ENCODE measurements at regions not wholly inside any gene's neighbourhood (a gene's known extent, or its start where the extent isn't known, plus 50 kb on each side); places are given as distances from the start of the nearest gene placed in this dataset.

GRCh38 chr6:166824146-166824879, 132.0 kb downstream of the RNASET2 start:
- no peak for DNase-seq (ENCODE audit: low read depth)

DNA sequence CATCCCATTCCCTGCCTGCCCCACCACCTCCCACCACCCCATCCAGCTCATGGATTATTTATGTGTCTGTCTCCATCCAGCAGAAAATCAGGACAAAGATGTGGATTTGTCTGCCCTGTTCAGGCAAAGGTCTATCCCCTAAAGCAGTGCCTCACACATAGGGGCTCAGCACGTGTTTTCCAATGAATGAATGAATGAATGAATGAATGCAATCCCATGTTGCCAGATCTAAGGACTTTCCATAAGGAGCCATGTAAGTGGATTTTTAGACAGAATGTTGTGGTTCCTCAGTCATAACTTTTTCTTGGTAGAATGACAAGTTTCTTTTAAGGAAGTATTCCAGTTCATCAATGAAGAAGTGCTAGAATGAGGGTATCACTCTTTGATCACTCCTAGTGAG, 133.7 kb downstream of the RNASET2 start:
- H3K4me3 ChIP-seq (ENCODE audit: low read depth, low read length) = no peak overlapping the region
- no peak for DNase-seq (ENCODE audit: low read depth)
- TF ChIP-seq, protein P1, sequence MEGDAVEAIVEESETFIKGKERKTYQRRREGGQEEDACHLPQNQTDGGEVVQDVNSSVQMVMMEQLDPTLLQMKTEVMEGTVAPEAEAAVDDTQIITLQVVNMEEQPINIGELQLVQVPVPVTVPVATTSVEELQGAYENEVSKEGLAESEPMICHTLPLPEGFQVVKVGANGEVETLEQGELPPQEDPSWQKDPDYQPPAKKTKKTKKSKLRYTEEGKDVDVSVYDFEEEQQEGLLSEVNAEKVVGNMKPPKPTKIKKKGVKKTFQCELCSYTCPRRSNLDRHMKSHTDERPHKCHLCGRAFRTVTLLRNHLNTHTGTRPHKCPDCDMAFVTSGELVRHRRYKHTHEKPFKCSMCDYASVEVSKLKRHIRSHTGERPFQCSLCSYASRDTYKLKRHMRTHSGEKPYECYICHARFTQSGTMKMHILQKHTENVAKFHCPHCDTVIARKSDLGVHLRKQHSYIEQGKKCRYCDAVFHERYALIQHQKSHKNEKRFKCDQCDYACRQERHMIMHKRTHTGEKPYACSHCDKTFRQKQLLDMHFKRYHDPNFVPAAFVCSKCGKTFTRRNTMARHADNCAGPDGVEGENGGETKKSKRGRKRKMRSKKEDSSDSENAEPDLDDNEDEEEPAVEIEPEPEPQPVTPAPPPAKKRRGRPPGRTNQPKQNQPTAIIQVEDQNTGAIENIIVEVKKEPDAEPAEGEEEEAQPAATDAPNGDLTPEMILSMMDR (IDR thresholded peaks at IDR 0.05; ENCODE audit: insufficient read depth, low read depth, low read length, missing control alignments) = no peak

More at GRCh38 chr6:166824146-166824879, 132.0 kb downstream of the RNASET2 start:
- H3K4me3 ChIP-seq (ENCODE audit: low read depth, low read length) = no peak overlapping the region
- TF ChIP-seq, protein P1 (IDR thresholded peaks at IDR 0.05; ENCODE audit: insufficient read depth, low read depth, low read length, missing control alignments) = no peak

DNA sequence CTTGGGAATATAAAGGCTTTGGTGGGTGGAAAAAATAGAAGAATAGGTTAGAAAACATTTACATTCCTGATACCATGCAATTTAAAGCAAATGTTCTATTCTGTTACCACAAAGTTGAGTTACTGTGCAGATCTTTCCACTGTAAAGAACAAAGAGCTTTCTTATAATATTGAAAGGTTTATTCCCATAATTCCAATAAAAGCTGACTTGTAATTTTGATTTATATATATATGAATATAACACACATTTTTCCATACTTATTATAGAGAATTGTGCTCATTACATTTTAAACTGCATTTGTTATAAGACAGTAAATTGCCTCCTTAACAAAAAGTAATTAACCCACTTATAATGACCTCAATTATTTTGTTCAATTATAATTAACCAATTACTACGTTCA, 135.9 kb downstream of the RNASET2 start:
- no peak overlapping the region for H3K4me3 ChIP-seq (ENCODE audit: low read depth, low read length)
- TF ChIP-seq, protein P1 (IDR thresholded peaks at IDR 0.05; ENCODE audit: insufficient read depth, low read depth, low read length, missing control alignments) = no peak
- no peak for DNase-seq (ENCODE audit: low read depth)

- TF ChIP-seq, protein P1 (IDR thresholded peaks at IDR 0.05; ENCODE audit: insufficient read depth, low read depth, low read length, missing control alignments) = no peak
- no peak for DNase-seq (ENCODE audit: low read depth)
- no peak overlapping the region for H3K4me3 ChIP-seq (ENCODE audit: low read depth, low read length)
These were observed 136.3 kb downstream of the RNASET2 start for GRCh38 chr6:166820070-166820469.

DNA sequence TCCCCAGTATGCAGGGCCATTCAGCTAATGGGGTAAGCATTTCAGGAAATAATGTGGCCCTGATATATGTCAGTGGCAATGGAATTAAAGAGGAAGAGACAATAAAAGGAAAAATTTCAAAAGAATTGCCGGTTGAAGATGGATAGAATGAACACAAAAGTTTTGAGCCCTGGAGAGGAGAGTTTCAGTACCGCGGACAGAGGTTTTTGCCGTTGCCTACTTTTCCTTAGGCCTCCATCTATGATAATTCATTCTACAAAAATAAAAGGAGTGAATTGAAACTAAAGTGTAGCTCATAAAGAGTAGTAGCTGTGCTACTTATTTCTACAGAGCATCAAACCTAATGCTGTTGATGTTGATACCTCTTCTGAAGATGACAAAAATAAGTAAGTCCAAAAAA, 140.7 kb downstream of the RNASET2 start:
- H3K4me3 ChIP-seq (ENCODE audit: low read depth, low read length) = no peak overlapping the region
- no peak for DNase-seq (ENCODE audit: low read depth)
- TF ChIP-seq, protein P1 (IDR thresholded peaks at IDR 0.05; ENCODE audit: insufficient read depth, low read depth, low read length, missing control alignments) = no peak

GRCh38 chr6:166814390-166814789, 142.0 kb downstream of the RNASET2 start:
- H3K4me3 ChIP-seq (ENCODE audit: low read depth, low read length) = no peak overlapping the region
- TF ChIP-seq, protein P1 (IDR thresholded peaks at IDR 0.05; ENCODE audit: insufficient read depth, low read depth, low read length, missing control alignments) = no peak
- no peak for DNase-seq (ENCODE audit: low read depth)

DNA sequence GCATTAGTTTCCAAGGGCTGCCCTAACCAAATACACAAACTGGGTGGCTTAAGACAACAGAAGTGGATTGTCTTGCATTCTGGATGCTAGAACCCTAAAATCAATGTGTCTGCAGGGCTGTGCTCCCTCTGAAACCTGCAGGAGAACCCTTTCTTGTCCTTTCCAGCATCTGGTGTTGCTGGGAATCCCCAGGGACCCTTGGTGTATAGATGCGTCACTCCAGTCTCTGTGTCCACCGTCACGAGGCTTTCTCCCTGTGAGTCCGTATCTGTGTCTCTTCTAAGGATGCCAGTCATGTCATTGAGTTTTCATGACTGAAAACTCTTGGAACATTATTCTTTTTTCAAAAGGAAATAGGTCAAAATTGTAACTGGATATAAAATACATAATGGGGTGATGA, 142.9 kb downstream of the RNASET2 start:
- TF ChIP-seq, protein P1 (IDR thresholded peaks at IDR 0.05; ENCODE audit: insufficient read depth, low read depth, low read length, missing control alignments) = no peak
- H3K4me3 ChIP-seq (ENCODE audit: low read depth, low read length) = no peak overlapping the region
- no peak for DNase-seq (ENCODE audit: low read depth)

Measured in GM12865 (cell line).